ENCODE measurements at regions not wholly inside any gene's neighbourhood (a gene's known extent, or its start where the extent isn't known, plus 50 kb on each side); places are given as distances from the start of the nearest gene placed in this dataset.

GRCh38 chr11:70624598-70624993, 226.3 kb downstream of the CTTN start:
- Histone ChIP-seq H3K4me3 (replicated peaks in 1 of 4; ENCODE audit: control extremely low read depth in 1 of 4, insufficient read depth in 1 of 4, low read depth in 3 of 4, low read length in 4 of 4) (no peak overlapping the region), H3K9ac (ENCODE audit: insufficient read depth, low read length) (no peak overlapping the region), H3K4me2 (ENCODE audit: extremely low read depth, insufficient read depth, low read length) (no peak overlapping the region), H3K4me1 (ENCODE audit: control insufficient read depth, extremely low read depth, insufficient read depth, low read length) (no peaks in the 10 kb centered on the region), H3K27me3 (ENCODE audit: control insufficient read depth, insufficient read depth, low read length) (no peaks in the 10 kb centered on the region), H3K27ac (ENCODE audit: insufficient read depth, low read length) (no peak overlapping the region), H4K20me1 (ENCODE audit: control insufficient read depth, extremely low read depth, insufficient read depth, low read length) (no peaks in the 10 kb centered on the region), H3K9me3 (ENCODE audit: control insufficient read depth, insufficient read depth, low read depth, low read length) (no peaks in the 10 kb centered on the region), H2AFZ (ENCODE audit: low read length) (no peak overlapping the region), H3K79me2 (ENCODE audit: control insufficient read depth, insufficient read depth, low read length) (no peaks in the 10 kb centered on the region), H3K36me3 (ENCODE audit: control insufficient read depth, insufficient read depth, low read length) (no peaks in the 10 kb centered on the region)
- no peak for DNase-seq (ENCODE audit: low read depth in 2 of 2)
- TF ChIP-seq CTCF (conservative IDR thresholded peaks at IDR 0.05 in 1 of 2, IDR thresholded peaks at IDR 0.05 in 1 of 2; ENCODE audit: low read depth in 1 of 2, low read length in 2 of 2) (no peak), EZH2 (IDR thresholded peaks at IDR 0.05; ENCODE audit: low read length, missing control alignments) (no peak)

- Histone ChIP-seq H4K20me1 (ENCODE audit: control insufficient read depth, extremely low read depth, insufficient read depth, low read length) (no peaks in the 10 kb centered on the region), H3K9me3 (ENCODE audit: control insufficient read depth, insufficient read depth, low read depth, low read length) (no peaks in the 10 kb centered on the region), H3K79me2 (ENCODE audit: control insufficient read depth, insufficient read depth, low read length) (no peaks in the 10 kb centered on the region), H2AFZ (ENCODE audit: low read length) (no peak overlapping the region), H3K4me2 (ENCODE audit: extremely low read depth, insufficient read depth, low read length) (no peak overlapping the region), H3K9ac (ENCODE audit: insufficient read depth, low read length) (no peak overlapping the region), H3K27me3 (ENCODE audit: control insufficient read depth, insufficient read depth, low read length) (no peaks in the 10 kb centered on the region), H3K4me3 (replicated peaks in 1 of 4; ENCODE audit: control extremely low read depth in 1 of 4, insufficient read depth in 1 of 4, low read depth in 3 of 4, low read length in 4 of 4) (no peak overlapping the region), H3K4me1 (ENCODE audit: control insufficient read depth, extremely low read depth, insufficient read depth, low read length) (no peaks in the 10 kb centered on the region), H3K27ac (ENCODE audit: insufficient read depth, low read length) (no peak overlapping the region), H3K36me3 (ENCODE audit: control insufficient read depth, insufficient read depth, low read length) (no peaks in the 10 kb centered on the region)
- no peak for TF ChIP-seq CTCF (conservative IDR thresholded peaks at IDR 0.05 in 1 of 2, IDR thresholded peaks at IDR 0.05 in 1 of 2; ENCODE audit: low read depth in 1 of 2, low read length in 2 of 2)
- no peak for TF ChIP-seq EZH2 (IDR thresholded peaks at IDR 0.05; ENCODE audit: low read length, missing control alignments)
- DNase-seq (ENCODE audit: low read depth in 2 of 2), result no peak
Measured at GRCh38 chr11:70625051-70625450, 226.7 kb downstream of the CTTN start.

GRCh38 chr11:70625582-70626518, 227.5 kb downstream of the CTTN start:
- Histone ChIP-seq H3K36me3 (ENCODE audit: control insufficient read depth, insufficient read depth, low read length) (no peaks in the 10 kb centered on the region), H3K27ac (ENCODE audit: insufficient read depth, low read length) (no peak overlapping the region), H2AFZ (ENCODE audit: low read length) (no peak overlapping the region), H3K9ac (ENCODE audit: insufficient read depth, low read length) (no peak overlapping the region), H3K9me3 (ENCODE audit: control insufficient read depth, insufficient read depth, low read depth, low read length) (no peaks in the 10 kb centered on the region), H3K4me3 (replicated peaks in 1 of 4; ENCODE audit: control extremely low read depth in 1 of 4, insufficient read depth in 1 of 4, low read depth in 3 of 4, low read length in 4 of 4) (no peak overlapping the region), H3K4me1 (ENCODE audit: control insufficient read depth, extremely low read depth, insufficient read depth, low read length) (no peaks in the 10 kb centered on the region), H3K27me3 (ENCODE audit: control insufficient read depth, insufficient read depth, low read length) (no peaks in the 10 kb centered on the region), H4K20me1 (ENCODE audit: control insufficient read depth, extremely low read depth, insufficient read depth, low read length) (no peaks in the 10 kb centered on the region), H3K79me2 (ENCODE audit: control insufficient read depth, insufficient read depth, low read length) (no peaks in the 10 kb centered on the region), H3K4me2 (ENCODE audit: extremely low read depth, insufficient read depth, low read length) (no peak overlapping the region)
- TF ChIP-seq EZH2 (IDR thresholded peaks at IDR 0.05; ENCODE audit: low read length, missing control alignments), result no peak
- TF ChIP-seq CTCF (conservative IDR thresholded peaks at IDR 0.05 in 1 of 2, IDR thresholded peaks at IDR 0.05 in 1 of 2; ENCODE audit: low read depth in 1 of 2, low read length in 2 of 2), result no peak
- no peak for DNase-seq (ENCODE audit: low read depth in 2 of 2)
